Bronchial epithelial cell (primary cell): ENCODE measurements at regions not wholly inside any gene's neighbourhood (a gene's known extent, or its start where the extent isn't known, plus 50 kb on each side); places are given as distances from the start of the nearest gene placed in this dataset.

Source experiments
- DNase-seq: peaks from one replicate; pipeline ENCODE4 v3.0.0-alpha.2; 2010; ENCODE audit warnings: low read depth
- FAIRE-seq: peaks from 2 replicates; lab custom pipeline; 2011; peaks lifted over from hg19 to GRCh38; lab: Jason Lieb, UNC
- H3K27me3 ChIP-seq: 2 replicates; pipeline ENCODE4 v1.5.1; 2011; ENCODE audit warnings: low read length; ENCODE audit not compliant: control insufficient read depth, insufficient read depth
- H3K36me3 ChIP-seq: 2 replicates; pipeline ENCODE4 v1.5.1; 2011; ENCODE audit warnings: low read length; ENCODE audit not compliant: control insufficient read depth, insufficient read depth
- H3K4me3 ChIP-seq: 2 replicates; pipeline ENCODE4 v1.5.1; 2011; ENCODE audit warnings: mild to moderate bottlenecking, low read depth, low read length, control low read depth
- CTCF ChIP-seq: IDR thresholded peaks from 2 replicates; pipeline ENCODE4 v1.5.1; 2011; ENCODE audit warnings: mild to moderate bottlenecking, moderate library complexity, low read length, control low read depth, inconsistent platforms; ENCODE audit not compliant: insufficient read depth, severe bottlenecking

- no peak for FAIRE-seq
- DNase-seq, result no peak
- no peak for TF ChIP-seq CTCF
Observed at GRCh38 chr4:180726611-180727010, 1516.6 kb upstream of the TENM3 start.

GRCh38 chr4:180727478-180727877, 1515.7 kb upstream of the TENM3 start:
- Histone ChIP-seq H3K4me3 (no peak overlapping the region), H3K36me3 (no peaks in the 10 kb centered on the region), H3K27me3 (no peaks in the 10 kb centered on the region)
- no peak for DNase-seq
- TF ChIP-seq CTCF, result no peak
- FAIRE-seq, result no peak

More at GRCh38 chr4:180726611-180727010, 1516.6 kb upstream of the TENM3 start:
- H3K4me3 ChIP-seq, result no peak overlapping the region
- H3K27me3 ChIP-seq, result no peaks in the 10 kb centered on the region
- H3K36me3 ChIP-seq, result no peaks in the 10 kb centered on the region

- no peak for FAIRE-seq
- H3K27me3 ChIP-seq, result no peaks in the 10 kb centered on the region
- TF ChIP-seq CTCF, result no peak
- H3K4me3 ChIP-seq, result no peak overlapping the region
- H3K36me3 ChIP-seq, result no peaks in the 10 kb centered on the region
- no peak for DNase-seq
Observed at GRCh38 chr4:180734753-180735432, 1508.3 kb upstream of the TENM3 start.

GRCh38 chr4:180741703-180742102, 1501.5 kb upstream of the TENM3 start:
- no peak for TF ChIP-seq CTCF
- Histone ChIP-seq H3K4me3 (no peak overlapping the region), H3K27me3 (no peaks in the 10 kb centered on the region), H3K36me3 (no peaks in the 10 kb centered on the region)
- FAIRE-seq (no peak), DNase-seq (no peak)

- FAIRE-seq (no peak), DNase-seq (no peak)
- no peaks in the 10 kb centered on the region for H3K36me3 ChIP-seq
- no peaks in the 10 kb centered on the region for H3K27me3 ChIP-seq
- no peak overlapping the region for H3K4me3 ChIP-seq
- TF ChIP-seq CTCF, result no peak
Observed at GRCh38 chr4:180745019-180745418, 1498.2 kb upstream of the TENM3 start.

- DNase-seq (peak; percentile 34), FAIRE-seq (peak; percentile 28)
- no peak for TF ChIP-seq CTCF
- Histone ChIP-seq H3K4me3 (no peak overlapping the region), H3K36me3 (no peaks in the 10 kb centered on the region), H3K27me3 (no peaks in the 10 kb centered on the region)
Observed at GRCh38 chr4:180751009-180751408, 1492.2 kb upstream of the TENM3 start.
